Nucleus accumbens (tissue), 56 donors: ENCODE measurements at regions not wholly inside any gene's neighbourhood (a gene's known extent, or its start where the extent isn't known, plus 50 kb on each side); places are given as distances from the start of the nearest gene placed in this dataset.

ENCODE experiments used
- DNase-seq, 56 donors: peaks; one replicate each; lab custom pipeline; 2025; lab: John Stamatoyannopoulos, UW

DNA sequence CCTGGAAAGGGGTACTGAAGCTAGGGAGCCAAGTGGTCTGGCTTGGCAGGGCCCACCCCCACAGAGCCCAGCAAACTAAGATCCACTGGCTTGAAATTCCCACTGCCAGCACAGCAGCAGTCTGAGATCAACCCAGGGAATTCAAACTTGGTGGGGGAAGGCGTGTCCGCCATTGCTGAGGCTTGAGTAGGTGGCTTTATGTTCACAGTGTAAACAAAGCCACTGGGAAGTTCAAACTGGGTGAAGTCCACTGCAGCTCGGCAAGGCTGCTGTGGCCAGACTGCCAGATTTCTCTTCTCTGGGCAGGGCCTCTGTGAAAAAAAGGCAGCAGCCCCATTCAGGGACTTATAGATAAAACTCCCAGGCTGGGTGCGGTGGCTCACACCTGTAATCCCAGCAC is 58.9 kb downstream of the TFDP3 start:
- no peak for DNase-seq

DNA sequence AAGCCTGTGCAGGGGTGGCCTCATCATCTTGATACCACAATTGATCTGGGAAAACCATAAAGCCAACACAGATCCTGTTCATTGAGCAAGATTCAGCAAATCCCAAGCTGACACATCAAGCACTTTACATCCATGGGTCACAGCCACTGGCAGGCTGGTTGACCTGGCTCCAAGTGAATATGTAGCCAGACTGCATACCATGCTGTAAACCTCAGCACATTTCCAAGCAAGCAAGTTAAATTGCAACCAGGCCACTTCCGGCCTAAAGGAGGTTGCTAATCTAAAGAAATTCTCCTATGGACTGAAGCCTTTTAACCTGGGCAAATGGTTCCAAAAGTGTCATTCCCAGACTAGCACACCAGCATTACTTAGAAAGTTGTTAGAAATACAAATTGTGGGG is 54.4 kb upstream of the USP26 start:
- no peak for DNase-seq

DNA sequence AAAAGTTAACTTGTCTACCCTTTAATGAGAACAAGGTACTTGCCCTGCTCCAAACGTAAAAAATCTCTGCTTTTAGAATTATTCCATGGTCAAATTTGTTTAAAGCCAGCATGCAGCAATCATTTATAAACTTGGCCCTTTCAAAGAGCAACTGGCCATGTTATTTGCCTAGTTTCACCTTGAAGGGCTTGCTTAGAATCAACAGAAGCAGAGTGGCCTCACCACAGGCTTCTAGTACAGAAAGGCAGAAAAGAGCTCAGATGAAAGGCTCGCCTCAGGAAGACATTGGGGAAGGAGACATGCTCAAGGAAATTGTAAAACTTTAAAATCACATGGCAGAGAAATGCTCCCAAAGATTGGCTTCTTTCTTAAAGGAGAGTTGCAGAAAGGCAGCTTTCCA is 53.8 kb upstream of the USP26 start:
- DNase-seq, result peak in 1 of 56 donors; percentile 0
